Kidney (tissue), 13 donors: ENCODE measurements at regions not wholly inside any gene's neighbourhood (a gene's known extent, or its start where the extent isn't known, plus 50 kb on each side); places are given as distances from the start of the nearest gene placed in this dataset.

Experiments
- DNase-seq, 5 donors: peaks; one replicate each; pipeline ENCODE4 v3.0.0-alpha.2; 2013 to 2020
- FAIRE-seq: peaks from 2 replicates; lab custom pipeline; 2012; peaks lifted over from hg19 to GRCh38; lab: Jason Lieb, UNC
- H3K27ac ChIP-seq, 2 donors: one replicate each; pipeline ENCODE4 v1.7.0; 2013; ENCODE audit warnings: low read depth in 2 of 2, low read length in 2 of 2, inconsistent platforms in 1 of 2
- H3K27me3 ChIP-seq: one replicate; pipeline ENCODE4 v1.7.1; 2013; ENCODE audit warnings: low read length, inconsistent platforms; ENCODE audit not compliant: control insufficient read depth, insufficient read depth
- H3K36me3 ChIP-seq, 3 donors: one replicate each; pipeline versions ENCODE4 v1.7.0 to v1.7.1; 2013; ENCODE audit warnings: low read length in 3 of 3, control low read depth in 1 of 3, inconsistent platforms in 1 of 3; ENCODE audit not compliant: insufficient read depth in 3 of 3, control insufficient read depth in 2 of 3
- H3K4me1 ChIP-seq, 3 donors: one replicate each; pipeline versions ENCODE4 v1.7.0 to v1.7.1; 2013; ENCODE audit warnings: low read length in 3 of 3, inconsistent platforms in 1 of 3, low read depth in 1 of 3; ENCODE audit not compliant: control insufficient read depth in 2 of 3, insufficient read depth in 2 of 3
- H3K4me3 ChIP-seq, 3 donors: one replicate each; pipeline versions ENCODE4 v1.7.0 to v1.8.1; 2013; ENCODE audit warnings: low read length in 3 of 3, control low read depth in 1 of 3, inconsistent platforms in 1 of 3
- H3K9ac ChIP-seq, 3 donors: one replicate each; pipeline versions ENCODE4 v1.7.0 to v1.7.1; 2013; ENCODE audit warnings: low read length in 3 of 3, control low read depth in 1 of 3, inconsistent platforms in 1 of 3
- H3K9me3 ChIP-seq, 3 donors: one replicate each; pipeline versions ENCODE4 v1.7.0 to v1.7.1; 2013; ENCODE audit warnings: low read length in 3 of 3, control low read depth in 1 of 3, inconsistent platforms in 1 of 3; ENCODE audit not compliant: control insufficient read depth in 2 of 3, insufficient read depth in 1 of 3
- CTCF ChIP-seq: IDR thresholded peaks from 3 replicates; pipeline ENCODE4 v1.5.1; 2012; ENCODE audit warnings: mild to moderate bottlenecking, moderate library complexity, borderline replicate concordance; ENCODE audit not compliant: insufficient read depth; ENCODE audit errors: extremely low read depth
- intact Hi-C: fragments of 100-400 bp; cut with DNase I; formaldehyde crosslinking; loops from one replicate; pipeline ENCODE4 v1.11.1; 2022
- donor health status: control.
- donor health status: control.
- donor health status: control.
- donor health status: control.
- donor health status: control.
- donor health status: DM: yes; HTN: yes; CAD: no.
- donor health status: Normal renal cell carcinoma (clear cell type).

GRCh38 chr21:35204850-35205541 lies 155.9 kb upstream of the RUNX1 start:
- Histone ChIP-seq H3K4me3 (peak overlapping the region in 2 of 3 donors; percentile 21 to 36), H3K9ac (no peak overlapping the region), H3K27ac (no peak overlapping the region), H3K4me1 (peaks cover 0 to 6% (median 0%) of the 10 kb centered on the region in 3 donors), H3K27me3 (no peaks in the 10 kb centered on the region), H3K9me3 (no peaks in the 10 kb centered on the region), H3K36me3 (no peaks in the 10 kb centered on the region)
- DNase-seq (peak; percentile 55 to 93 (median 71)), FAIRE-seq (no peak)
- intact Hi-C loops = no loop called here
- TF ChIP-seq CTCF = no peak

GRCh38 chr21:35204125-35204524 lies 155.0 kb upstream of the RUNX1 start:
- intact Hi-C loops = no loop called here
- no peak for TF ChIP-seq CTCF
- Histone ChIP-seq H3K36me3 (no peaks in the 10 kb centered on the region), H3K4me1 (peaks cover 0 to 6% (median 0%) of the 10 kb centered on the region in 3 donors), H3K27ac (no peak overlapping the region), H3K9ac (no peak overlapping the region), H3K9me3 (no peaks in the 10 kb centered on the region), H3K27me3 (no peaks in the 10 kb centered on the region), H3K4me3 (no peak overlapping the region)
- DNase-seq (no peak), FAIRE-seq (no peak)

- H3K36me3 ChIP-seq = no peaks in the 10 kb centered on the region
- H3K9me3 ChIP-seq = no peaks in the 10 kb centered on the region
- H3K27ac ChIP-seq = peak overlapping the region in 1 of 2 donors; percentile 3
- H3K4me1 ChIP-seq = peaks cover 0 to 6% (median 0%) of the 10 kb centered on the region in 3 donors
- no peak overlapping the region for H3K9ac ChIP-seq
- no peak for FAIRE-seq
- no peak for TF ChIP-seq CTCF
- intact Hi-C loops = no loop called here
- DNase-seq = peak in 1 of 5 donors; percentile 10
- no peak overlapping the region for H3K4me3 ChIP-seq
- H3K27me3 ChIP-seq = no peaks in the 10 kb centered on the region
Measured at GRCh38 chr21:35203093-35203977, 154.2 kb upstream of the RUNX1 start.
